ENCODE measurements at regions not wholly inside any gene's neighbourhood (a gene's known extent, or its start where the extent isn't known, plus 50 kb on each side); places are given as distances from the start of the nearest gene placed in this dataset.
"Not testable (repeated sequence)": the region's sequence is repeated elsewhere in the genome, so short reads cannot be mapped to it uniquely, and the experiment has no call there.

DNA sequence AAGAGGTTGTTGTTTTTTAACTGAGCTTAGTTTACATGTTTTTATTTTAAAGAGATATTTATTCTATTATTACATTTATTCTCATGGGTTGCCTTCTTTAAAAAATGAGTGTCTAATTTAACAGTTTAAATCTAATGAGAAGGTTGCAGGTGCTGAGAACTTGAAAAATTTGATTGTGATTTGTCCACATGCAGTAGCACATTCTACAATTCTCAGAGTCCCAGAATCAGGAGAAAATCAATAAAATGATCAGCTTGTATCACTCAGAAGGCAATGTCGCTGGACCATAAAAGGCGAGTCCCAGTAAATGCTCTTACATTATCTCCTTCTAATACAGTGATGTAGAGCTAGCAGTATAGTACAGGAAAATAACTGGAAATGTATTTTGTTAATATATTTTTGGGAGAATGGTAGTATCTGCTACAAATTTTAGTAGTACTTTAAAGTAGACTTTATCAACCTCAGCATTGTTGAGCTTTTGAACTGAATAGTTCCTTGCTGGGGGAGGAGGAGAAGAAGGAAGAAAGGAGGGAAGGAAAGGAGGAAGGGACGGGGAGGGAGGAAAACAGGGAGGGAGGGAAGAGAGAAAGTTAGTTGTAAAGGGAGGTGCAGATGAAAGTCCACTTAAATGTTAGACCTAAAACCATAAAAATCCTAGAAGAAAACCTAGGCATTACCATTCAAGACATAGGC lies 458.0 kb downstream of the DOK5 start:
- no peak for DNase-seq (ENCODE audit: low spot score)

DNA sequence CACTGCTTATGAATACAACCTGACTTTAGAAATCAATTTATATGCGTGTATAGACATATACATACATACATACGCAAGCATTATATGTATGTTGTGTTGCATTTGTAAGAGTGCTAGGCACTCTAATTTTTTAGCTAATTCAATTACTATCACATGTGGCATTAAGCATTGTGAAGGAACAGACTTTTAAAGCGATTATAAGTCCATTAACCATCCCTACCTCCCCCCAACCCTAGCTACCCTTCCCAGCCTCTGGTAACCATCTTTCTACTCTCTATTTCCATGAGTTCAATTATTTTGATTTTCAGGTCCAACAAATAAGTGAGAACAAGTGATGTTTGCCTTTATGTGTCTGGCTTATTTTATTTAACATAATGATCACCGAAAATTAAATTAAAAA lies 453.8 kb downstream of the DOK5 start:
- DNase-seq (ENCODE audit: low spot score): no peak

DNA sequence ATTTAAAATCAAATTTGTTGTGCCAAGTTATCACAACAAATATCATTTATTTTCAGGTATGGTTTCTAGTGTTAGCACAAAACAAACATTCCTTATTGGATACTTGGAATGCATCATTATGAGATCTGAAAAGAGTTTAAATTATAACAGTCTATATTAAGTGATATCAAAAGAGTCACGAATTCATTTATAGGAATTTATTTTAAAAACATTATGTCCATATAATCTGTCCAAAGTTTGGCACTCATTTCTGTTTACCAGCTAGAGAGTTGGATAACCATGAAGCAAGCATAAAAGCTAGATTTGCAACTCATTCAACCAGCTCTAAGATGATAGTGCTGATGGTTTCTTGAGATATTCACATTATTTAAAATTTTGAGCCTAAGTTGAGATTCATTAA lies 453.2 kb downstream of the DOK5 start:
- no peak for DNase-seq (ENCODE audit: low spot score)

- no peak for DNase-seq (ENCODE audit: low spot score)
Observed at GRCh38 chr20:54922636-54923035, 447.2 kb downstream of the DOK5 start.

GRCh38 chr20:54922096-54922495 lies 446.7 kb downstream of the DOK5 start:
- no peak for DNase-seq (ENCODE audit: low spot score)

- no peak for DNase-seq (ENCODE audit: low spot score)
Observed at GRCh38 chr20:54920491-54920890, 445.1 kb downstream of the DOK5 start.

DNA sequence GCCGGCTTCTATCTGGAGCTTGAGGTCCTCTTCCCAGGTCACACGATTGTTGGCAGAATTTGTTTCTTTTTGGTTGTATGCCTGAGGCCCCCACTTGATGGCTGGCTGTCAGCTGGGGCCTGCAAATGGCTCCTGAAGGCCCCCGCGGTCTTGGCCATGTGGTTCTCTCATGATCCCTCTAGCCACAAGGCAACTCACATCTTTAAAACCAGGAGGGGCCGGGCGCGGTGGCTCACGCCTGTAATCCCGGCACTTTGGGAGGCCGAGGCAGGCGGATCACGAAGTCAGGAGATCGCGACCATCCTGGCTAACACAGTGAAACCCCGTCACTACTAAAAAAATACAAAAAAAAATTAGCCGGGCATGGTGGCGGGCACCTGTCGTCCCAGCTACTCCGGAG lies 443.6 kb downstream of the DOK5 start:
- not testable (repeated sequence) for DNase-seq (ENCODE audit: low spot score)

DNA sequence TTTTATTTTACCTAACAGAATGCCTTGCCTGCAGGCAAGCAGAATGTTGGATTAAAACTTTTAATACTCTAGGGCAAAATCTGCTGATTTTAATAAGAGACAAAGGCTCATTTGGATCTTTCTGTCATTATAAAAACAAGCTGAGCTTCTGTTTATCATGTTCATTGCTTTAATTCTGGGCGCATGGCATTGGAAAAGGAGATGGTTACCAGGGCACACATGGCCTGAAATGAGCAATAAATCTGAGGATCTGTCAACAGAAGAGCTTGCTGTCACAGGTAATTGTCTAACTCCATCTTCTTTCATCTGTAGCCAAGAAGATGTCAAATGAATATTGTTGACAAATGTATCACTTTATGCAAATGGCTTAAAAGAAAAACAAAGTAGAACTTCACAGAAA lies 439.6 kb downstream of the DOK5 start:
- DNase-seq (ENCODE audit: low spot score): no peak

DNA sequence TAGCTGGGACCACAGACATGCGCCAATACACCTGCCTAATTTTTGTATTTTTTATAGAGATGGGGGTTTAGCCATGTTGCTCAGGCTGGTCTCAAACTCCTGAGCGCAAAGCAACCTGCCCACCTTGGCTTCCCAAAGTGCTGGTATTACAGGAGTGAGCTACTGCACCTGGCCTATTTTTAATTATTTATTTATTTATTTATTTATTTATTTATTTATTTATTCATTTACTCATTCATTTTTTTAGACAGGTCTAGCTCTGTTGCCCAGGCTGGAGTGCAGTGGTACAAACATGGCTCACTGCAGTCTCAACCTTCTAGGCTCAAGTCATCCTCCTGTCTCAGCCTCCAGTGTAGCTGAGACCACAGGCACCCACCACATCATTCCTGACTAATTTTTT lies 434.3 kb downstream of the DOK5 start:
- DNase-seq (ENCODE audit: low spot score): no peak

GRCh38 chr20:54906134-54906533 lies 430.7 kb downstream of the DOK5 start:
- not testable (repeated sequence) for DNase-seq (ENCODE audit: low spot score)

GRCh38 chr20:54897787-54898186 lies 422.4 kb downstream of the DOK5 start:
- DNase-seq (ENCODE audit: low spot score): no peak

GRCh38 chr20:54891907-54892306 lies 416.5 kb downstream of the DOK5 start:
- DNase-seq (ENCODE audit: low spot score): no peak

DNA sequence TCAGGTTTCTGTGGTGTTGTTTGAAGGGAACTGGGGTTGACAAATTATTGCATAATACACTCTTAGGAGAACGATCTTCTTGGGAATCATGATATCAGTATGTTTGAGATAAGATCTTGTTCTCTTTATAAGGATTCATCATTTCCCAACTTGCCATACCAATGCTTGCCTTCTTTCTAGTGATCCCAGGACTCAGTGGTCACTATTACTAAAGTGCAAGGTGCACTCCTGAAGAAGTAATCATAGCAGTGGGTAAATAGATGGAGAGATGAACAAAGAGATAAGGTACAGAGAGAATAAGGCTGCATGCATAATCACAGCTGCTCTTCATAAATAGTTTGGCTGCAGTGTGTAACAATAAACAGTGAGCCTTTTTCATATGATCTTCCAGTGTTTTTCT lies 404.0 kb downstream of the DOK5 start:
- no peak for DNase-seq (ENCODE audit: low spot score)

- no peak for DNase-seq (ENCODE audit: low spot score)
Observed at GRCh38 chr20:54875307-54875706, 399.9 kb downstream of the DOK5 start.

GRCh38 chr20:54874718-54875117 lies 399.3 kb downstream of the DOK5 start:
- no peak for DNase-seq (ENCODE audit: low spot score)

GRCh38 chr20:54872440-54872839 lies 397.0 kb downstream of the DOK5 start:
- DNase-seq (ENCODE audit: low spot score): no peak

GRCh38 chr20:54869765-54870164 lies 394.4 kb downstream of the DOK5 start:
- DNase-seq (ENCODE audit: low spot score): no peak

GRCh38 chr20:54865273-54865672 lies 389.9 kb downstream of the DOK5 start:
- DNase-seq (ENCODE audit: low spot score): no peak

DNA sequence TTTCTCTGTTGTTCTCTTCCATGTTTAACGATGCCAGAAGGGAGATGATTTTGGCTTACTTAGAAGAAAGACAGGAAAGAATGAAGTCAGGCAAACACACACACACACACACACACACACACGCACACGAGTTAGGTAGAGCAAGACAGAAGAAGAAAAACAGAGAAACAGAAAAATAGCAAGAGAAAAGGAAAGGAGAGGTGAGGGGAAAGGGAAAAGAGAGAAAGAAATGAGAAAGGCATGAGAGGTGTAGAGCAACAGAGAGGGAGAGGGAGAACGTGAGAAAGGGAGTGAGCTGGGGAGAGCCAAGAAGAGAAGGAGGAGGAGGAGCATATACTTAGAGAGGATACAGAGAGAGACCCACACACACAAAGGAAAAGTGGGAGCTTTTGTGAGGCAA lies 385.3 kb downstream of the DOK5 start:
- no peak for DNase-seq (ENCODE audit: low spot score)

DNA sequence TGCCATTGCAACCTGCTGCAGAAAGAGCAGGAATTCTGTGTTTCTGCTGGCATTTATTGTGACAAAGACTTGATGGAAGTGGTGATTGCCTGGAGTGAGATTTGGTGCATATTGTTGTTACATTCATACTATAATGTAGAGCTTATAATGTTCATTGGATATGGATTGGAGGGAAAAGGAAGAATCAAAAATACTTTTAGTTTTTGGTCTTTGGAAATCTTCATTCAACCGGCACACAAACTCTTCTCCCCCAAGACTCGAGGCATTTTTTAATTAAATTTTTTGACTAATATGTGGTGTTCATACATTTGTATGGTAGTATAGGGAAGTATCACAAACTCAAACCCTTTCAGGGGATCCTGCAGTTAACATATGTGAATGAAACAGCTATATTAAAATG lies 380.8 kb downstream of the DOK5 start:
- no peak for DNase-seq (ENCODE audit: low spot score)

DNA sequence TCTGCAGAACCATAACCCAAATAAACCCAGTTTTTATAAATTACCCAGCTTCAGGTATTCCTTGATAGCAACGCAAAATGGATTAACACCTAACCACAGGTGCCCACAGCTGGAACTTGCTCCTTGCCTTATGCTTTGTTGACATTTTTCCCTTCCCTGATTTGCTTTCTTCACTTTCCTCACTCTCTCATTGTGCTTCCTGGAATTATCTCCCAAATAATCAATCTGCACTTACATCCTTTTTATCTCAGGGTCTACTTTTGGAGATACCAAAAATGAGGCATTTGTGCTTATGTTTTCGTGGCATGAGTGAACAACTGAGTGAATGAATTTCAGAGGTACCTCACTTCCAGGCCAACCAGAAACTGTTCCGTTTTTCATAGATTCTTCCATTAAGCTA lies 374.3 kb downstream of the DOK5 start:
- DNase-seq (ENCODE audit: low spot score): no peak

- DNase-seq (ENCODE audit: low spot score): no peak
Observed at GRCh38 chr20:54848984-54849538, 373.7 kb downstream of the DOK5 start.

- no peak for DNase-seq (ENCODE audit: low spot score)
Observed at GRCh38 chr20:54848262-54848661, 372.9 kb downstream of the DOK5 start.

DNA sequence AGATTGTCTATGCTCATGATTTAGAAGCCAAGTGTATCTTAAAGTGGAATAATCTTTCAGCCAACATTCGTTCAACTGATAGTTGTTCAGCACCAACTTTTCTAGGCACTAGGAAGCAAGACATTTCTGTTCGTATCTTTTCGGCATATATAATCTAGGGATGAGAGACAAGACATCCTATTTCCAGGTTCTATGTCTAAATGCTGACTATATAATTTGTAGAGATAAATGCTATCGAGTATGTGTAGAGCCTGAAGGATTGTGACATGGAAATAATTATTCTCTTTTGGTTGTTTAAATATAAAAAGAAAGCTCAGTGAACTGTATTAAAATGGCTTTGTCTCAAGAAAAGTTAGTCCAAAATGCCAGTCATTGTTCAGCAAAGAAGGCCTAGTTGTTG lies 371.6 kb downstream of the DOK5 start:
- DNase-seq (ENCODE audit: low spot score): no peak
